ENCODE measurements at regions not wholly inside any gene's neighbourhood (a gene's known extent, or its start where the extent isn't known, plus 50 kb on each side); places are given as distances from the start of the nearest gene placed in this dataset.

DNA sequence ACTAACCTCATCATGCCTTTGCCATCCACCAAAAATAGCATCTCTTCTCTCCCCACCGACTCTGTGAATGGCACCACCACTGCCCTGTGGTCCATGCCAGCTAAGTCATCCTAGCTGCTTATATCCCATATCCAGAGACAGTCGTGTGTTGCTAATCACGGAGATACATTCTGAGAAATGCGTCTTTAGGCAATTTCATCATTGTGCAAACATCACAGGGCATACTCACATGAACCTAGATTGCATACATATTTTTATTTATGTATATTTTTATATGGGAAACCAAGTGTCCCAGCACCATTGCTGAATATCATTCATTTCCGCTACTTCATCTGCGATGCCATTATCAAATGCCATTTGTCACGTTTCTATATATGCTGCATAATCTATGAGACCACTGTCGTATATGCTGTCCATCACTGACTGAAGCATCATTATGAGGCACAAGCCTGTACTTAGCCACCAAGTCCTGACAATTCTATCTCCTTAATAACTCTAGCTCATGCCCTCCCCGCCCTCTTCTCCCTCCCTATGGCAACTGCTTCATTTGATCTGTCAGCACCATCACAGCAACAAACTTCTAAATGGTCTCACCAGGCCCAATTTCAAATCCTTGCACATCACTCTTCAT, 104.2 kb downstream of the HSPH1 start:
- TF ChIP-seq EZH2phosphoT487 (IDR thresholded peaks at IDR 0.05; ENCODE audit: low read depth) (no peak), CTCF (IDR thresholded peaks at IDR 0.05; ENCODE audit: low read depth, low read length) (no peak)

Measured in OCI-LY3 (cell line).